Stimulated activated CD8-positive, alpha-beta memory T cell treated with anti-CD3 and anti-CD28 coated beads, Interleukin-2, amount 100 ng/mL, for 48 hours (primary cell): ENCODE measurements at regions not wholly inside any gene's neighbourhood (a gene's known extent, or its start where the extent isn't known, plus 50 kb on each side); places are given as distances from the start of the nearest gene placed in this dataset.

ENCODE experiments used
- DNase-seq, 2 donors: peaks; one replicate each; pipeline ENCODE4 v3.0.0-alpha.2; 2020; ENCODE audit warnings: low read depth in 2 of 2

GRCh38 chr2:56613920-56614319 is 430.1 kb downstream of the CCDC85A start:
- DNase-seq = no peak

GRCh38 chr2:56615760-56616159 is 432.0 kb downstream of the CCDC85A start:
- no peak for DNase-seq

- no peak for DNase-seq
These were observed 440.4 kb downstream of the CCDC85A start for GRCh38 chr2:56624181-56624580.

- DNase-seq = no peak
These were observed 443.1 kb downstream of the CCDC85A start for GRCh38 chr2:56626927-56627326.

GRCh38 chr2:56630286-56630685 is 446.5 kb downstream of the CCDC85A start:
- DNase-seq = no peak

- DNase-seq = no peak
These were observed 464.2 kb downstream of the CCDC85A start for GRCh38 chr2:56647997-56648396.

GRCh38 chr2:56648802-56649201 is 465.0 kb downstream of the CCDC85A start:
- DNase-seq = no peak

- no peak for DNase-seq
These were observed 471.1 kb downstream of the CCDC85A start for GRCh38 chr2:56654936-56655335.

GRCh38 chr2:56656826-56657225 is 473.0 kb downstream of the CCDC85A start:
- no peak for DNase-seq

GRCh38 chr2:56666777-56667176 is 483.0 kb downstream of the CCDC85A start:
- DNase-seq = no peak

GRCh38 chr2:56671973-56672569 is 488.3 kb downstream of the CCDC85A start:
- DNase-seq = no peak

GRCh38 chr2:56674084-56674483 is 490.3 kb downstream of the CCDC85A start:
- no peak for DNase-seq

- no peak for DNase-seq
These were observed 493.2 kb downstream of the CCDC85A start for GRCh38 chr2:56676966-56677365.

- no peak for DNase-seq
These were observed 497.3 kb downstream of the CCDC85A start for GRCh38 chr2:56680971-56681631.

GRCh38 chr2:56681659-56682396 is 498.0 kb downstream of the CCDC85A start:
- DNase-seq = no peak

GRCh38 chr2:56682397-56682760 is 498.6 kb downstream of the CCDC85A start:
- DNase-seq = no peak

GRCh38 chr2:56684327-56684726 is 500.5 kb downstream of the CCDC85A start:
- no peak for DNase-seq

GRCh38 chr2:56685205-56685604 is 501.4 kb downstream of the CCDC85A start:
- no peak for DNase-seq

- no peak for DNase-seq
These were observed 503.4 kb downstream of the CCDC85A start for GRCh38 chr2:56687169-56687568.

- no peak for DNase-seq
These were observed 504.9 kb downstream of the CCDC85A start for GRCh38 chr2:56688661-56689060.

GRCh38 chr2:56693501-56693900 is 509.7 kb downstream of the CCDC85A start:
- no peak for DNase-seq

GRCh38 chr2:56703001-56703400 is 519.2 kb downstream of the CCDC85A start:
- DNase-seq = no peak

GRCh38 chr2:56705713-56706112 is 521.9 kb downstream of the CCDC85A start:
- no peak for DNase-seq
